ENCODE measurements at regions not wholly inside any gene's neighbourhood (a gene's known extent, or its start where the extent isn't known, plus 50 kb on each side); places are given as distances from the start of the nearest gene placed in this dataset.

GRCh38 chr9:124118894-124119293 is 107.3 kb downstream of the LHX2 start:
- TF ChIP-seq CTCF (conservative IDR thresholded peaks at IDR 0.05; ENCODE audit: low read length), result no peak
- TF ChIP-seq EZH2phosphoT487 (IDR thresholded peaks at IDR 0.05; ENCODE audit: borderline replicate concordance), result no peak
- H3K4me3 ChIP-seq (ENCODE audit: low read length, poor library complexity, severe bottlenecking), result no peak overlapping the region
- H3K9me2 ChIP-seq (replicated peaks; ENCODE audit: low read depth, low read length), result no peaks in the 10 kb centered on the region
- no peaks in the 10 kb centered on the region for H4K20me1 ChIP-seq (ENCODE audit: insufficient read depth, low read length, poor library complexity, severe bottlenecking)
- H3K4me1 ChIP-seq (ENCODE audit: insufficient read depth, low read length, poor library complexity, severe bottlenecking), result no peaks in the 10 kb centered on the region
- no peaks in the 10 kb centered on the region for H3K27me3 ChIP-seq (ENCODE audit: insufficient read depth, low read length, poor library complexity, severe bottlenecking)
- no peaks in the 10 kb centered on the region for H3K79me2 ChIP-seq (ENCODE audit: insufficient read depth, low read length)
- no peaks in the 10 kb centered on the region for H3F3A ChIP-seq (ENCODE audit: low read depth)
- no peak overlapping the region for H3K4me2 ChIP-seq (ENCODE audit: low read depth, low read length, poor library complexity, severe bottlenecking)
- H3K36me3 ChIP-seq (ENCODE audit: insufficient read depth, low read length), result no peaks in the 10 kb centered on the region
- no peak overlapping the region for H2AFZ ChIP-seq (ENCODE audit: low read length)
- no peak overlapping the region for H3K9ac ChIP-seq (ENCODE audit: low read depth, low read length, poor library complexity, severe bottlenecking)
- no peaks in the 10 kb centered on the region for H3K9me3 ChIP-seq (ENCODE audit: insufficient read depth, low read depth, low read length)

- H2AFZ ChIP-seq (ENCODE audit: low read length), result no peak overlapping the region
- H3K9me2 ChIP-seq (replicated peaks; ENCODE audit: low read depth, low read length), result no peaks in the 10 kb centered on the region
- H3K79me2 ChIP-seq (ENCODE audit: insufficient read depth, low read length), result no peaks in the 10 kb centered on the region
- H3K4me1 ChIP-seq (ENCODE audit: insufficient read depth, low read length, poor library complexity, severe bottlenecking), result no peaks in the 10 kb centered on the region
- H3K9ac ChIP-seq (ENCODE audit: low read depth, low read length, poor library complexity, severe bottlenecking), result no peak overlapping the region
- no peaks in the 10 kb centered on the region for H3K36me3 ChIP-seq (ENCODE audit: insufficient read depth, low read length)
- no peaks in the 10 kb centered on the region for H3K27me3 ChIP-seq (ENCODE audit: insufficient read depth, low read length, poor library complexity, severe bottlenecking)
- TF ChIP-seq CTCF (conservative IDR thresholded peaks at IDR 0.05; ENCODE audit: low read length) (no peak), EZH2phosphoT487 (IDR thresholded peaks at IDR 0.05; ENCODE audit: borderline replicate concordance) (no peak)
- H3F3A ChIP-seq (ENCODE audit: low read depth), result no peaks in the 10 kb centered on the region
- no peaks in the 10 kb centered on the region for H3K9me3 ChIP-seq (ENCODE audit: insufficient read depth, low read depth, low read length)
- H3K4me2 ChIP-seq (ENCODE audit: low read depth, low read length, poor library complexity, severe bottlenecking), result no peak overlapping the region
- no peaks in the 10 kb centered on the region for H4K20me1 ChIP-seq (ENCODE audit: insufficient read depth, low read length, poor library complexity, severe bottlenecking)
- H3K4me3 ChIP-seq (ENCODE audit: low read length, poor library complexity, severe bottlenecking), result no peak overlapping the region
Observed at GRCh38 chr9:124120272-124120671, 108.7 kb downstream of the LHX2 start.

GRCh38 chr9:124121725-124122124 is 110.2 kb downstream of the LHX2 start:
- H3K79me2 ChIP-seq (ENCODE audit: insufficient read depth, low read length), result no peaks in the 10 kb centered on the region
- no peaks in the 10 kb centered on the region for H3F3A ChIP-seq (ENCODE audit: low read depth)
- H4K20me1 ChIP-seq (ENCODE audit: insufficient read depth, low read length, poor library complexity, severe bottlenecking), result no peaks in the 10 kb centered on the region
- H2AFZ ChIP-seq (ENCODE audit: low read length), result no peak overlapping the region
- H3K4me3 ChIP-seq (ENCODE audit: low read length, poor library complexity, severe bottlenecking), result no peak overlapping the region
- no peak overlapping the region for H3K4me2 ChIP-seq (ENCODE audit: low read depth, low read length, poor library complexity, severe bottlenecking)
- no peaks in the 10 kb centered on the region for H3K27me3 ChIP-seq (ENCODE audit: insufficient read depth, low read length, poor library complexity, severe bottlenecking)
- no peaks in the 10 kb centered on the region for H3K9me2 ChIP-seq (replicated peaks; ENCODE audit: low read depth, low read length)
- H3K9me3 ChIP-seq (ENCODE audit: insufficient read depth, low read depth, low read length), result no peaks in the 10 kb centered on the region
- H3K4me1 ChIP-seq (ENCODE audit: insufficient read depth, low read length, poor library complexity, severe bottlenecking), result no peaks in the 10 kb centered on the region
- no peaks in the 10 kb centered on the region for H3K36me3 ChIP-seq (ENCODE audit: insufficient read depth, low read length)
- no peak overlapping the region for H3K9ac ChIP-seq (ENCODE audit: low read depth, low read length, poor library complexity, severe bottlenecking)
- TF ChIP-seq EZH2phosphoT487 (IDR thresholded peaks at IDR 0.05; ENCODE audit: borderline replicate concordance) (no peak), CTCF (conservative IDR thresholded peaks at IDR 0.05; ENCODE audit: low read length) (no peak)
